ENCODE measurements at regions not wholly inside any gene's neighbourhood (a gene's known extent, or its start where the extent isn't known, plus 50 kb on each side); places are given as distances from the start of the nearest gene placed in this dataset.

DNA sequence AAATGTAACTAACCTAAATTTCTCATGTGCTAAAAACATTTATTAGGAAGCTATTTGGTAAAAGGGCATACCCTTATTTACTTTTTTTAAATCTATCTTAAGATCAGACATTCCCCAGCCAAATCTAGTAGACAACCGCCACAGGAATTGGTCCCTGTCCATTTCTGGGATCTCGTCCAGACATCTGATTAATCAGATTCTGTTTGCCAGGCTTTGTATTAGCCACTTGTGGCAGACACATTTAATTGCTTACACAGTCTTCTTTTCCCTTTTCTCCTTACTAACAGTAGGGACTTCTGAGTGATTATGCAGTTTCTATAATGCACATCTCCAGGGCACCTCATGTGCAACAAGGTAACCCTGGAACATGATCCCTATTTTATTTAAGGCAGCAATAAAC, 449.0 kb upstream of the RGS18 start:
- BruUV-seq (replicated peaks), result no TSS peak
- intact Hi-C loops (cut with micrococcal nuclease), result no loop called here
- DNase-seq, result no peak
- no peak overlapping the region for H3K56ac ChIP-seq (ENCODE audit: extremely low read depth, insufficient read depth, low read length)
- no peak overlapping the region for H2AK9ac ChIP-seq (replicated peaks; ENCODE audit: low read depth, low read length, poor library complexity)
- H3K9ac ChIP-seq (ENCODE audit: low read depth, low read length), result no peak overlapping the region
- H3K4ac ChIP-seq (ENCODE audit: low read depth, low read length), result no peak overlapping the region
- H4K8ac ChIP-seq (ENCODE audit: low read depth in 2 of 2, low read length in 2 of 2), result no peak overlapping the region
- H3K36me3 ChIP-seq (ENCODE audit: control insufficient read depth, insufficient read depth, low read length), result no peaks in the 10 kb centered on the region
- no peak overlapping the region for H3K4me2 ChIP-seq (ENCODE audit: low read depth, low read length)
- ATAC-seq (ENCODE audit: low read depth), result no peak
- dilution Hi-C loops (cut with HindIII; ENCODE audit: low sequenced_read_pairs, unreplicated experiment), result no loop called here
- no peak overlapping the region for H3K23ac ChIP-seq (ENCODE audit: low read depth, low read length)
- no peak overlapping the region for H3K4me3 ChIP-seq (ENCODE audit: insufficient read depth, low read depth, low read length)
- no peak overlapping the region for H2BK15ac ChIP-seq (ENCODE audit: low read depth, low read length)
- H4K5ac ChIP-seq (ENCODE audit: low read depth, low read length), result no peak overlapping the region
- H3K18ac ChIP-seq (ENCODE audit: low read depth, low read length), result no peak overlapping the region
- no peak overlapping the region for H3K27ac ChIP-seq (ENCODE audit: insufficient read depth, low read length)
- no peak overlapping the region for H3K14ac ChIP-seq (replicated peaks; ENCODE audit: low read depth, low read length)
- no peak overlapping the region for H2BK120ac ChIP-seq (ENCODE audit: low read depth, low read length)
- CTCF ChIA-PET, result no interaction called here
- no peaks in the 10 kb centered on the region for H3K79me1 ChIP-seq (ENCODE audit: low read depth in 1 of 2, low read length in 2 of 2)
- no peak overlapping the region for H2BK5ac ChIP-seq (ENCODE audit: low read depth, low read length, poor library complexity, severe bottlenecking)
- H4K91ac ChIP-seq (ENCODE audit: insufficient read depth, low read depth, low read length), result no peak overlapping the region
- POLR2A ChIA-PET (ENCODE audit: unreplicated experiment), result no interaction called here
- H2AK5ac ChIP-seq (ENCODE audit: low read depth, low read length), result no peak overlapping the region
- TF ChIP-seq, protein P1, sequence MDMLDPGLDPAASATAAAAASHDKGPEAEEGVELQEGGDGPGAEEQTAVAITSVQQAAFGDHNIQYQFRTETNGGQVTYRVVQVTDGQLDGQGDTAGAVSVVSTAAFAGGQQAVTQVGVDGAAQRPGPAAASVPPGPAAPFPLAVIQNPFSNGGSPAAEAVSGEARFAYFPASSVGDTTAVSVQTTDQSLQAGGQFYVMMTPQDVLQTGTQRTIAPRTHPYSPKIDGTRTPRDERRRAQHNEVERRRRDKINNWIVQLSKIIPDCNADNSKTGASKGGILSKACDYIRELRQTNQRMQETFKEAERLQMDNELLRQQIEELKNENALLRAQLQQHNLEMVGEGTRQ (IDR thresholded peaks at IDR 0.05; ENCODE audit: low read depth, low read length), result no peak
- TF ChIP-seq CEBPB (IDR thresholded peaks at IDR 0.05; ENCODE audit: low read depth, low read length) (no peak), RAD21 (IDR thresholded peaks at IDR 0.05; ENCODE audit: low read length) (no peak), NFE2L2 (IDR thresholded peaks at IDR 0.05; ENCODE audit: low read depth, low read length) (no peak), MAZ (IDR thresholded peaks at IDR 0.05; ENCODE audit: borderline replicate concordance, low read depth, low read length) (no peak), RCOR1 (IDR thresholded peaks at IDR 0.05; ENCODE audit: insufficient replicate concordance, low read length) (no peak), CHD1 (IDR thresholded peaks at IDR 0.05; ENCODE audit: low read depth, low read length) (no peak), MAFK (IDR thresholded peaks at IDR 0.05; ENCODE audit: low read depth, low read length) (no peak), FOS (IDR thresholded peaks at IDR 0.05; ENCODE audit: low read depth, low read length) (no peak), RFX5 (IDR thresholded peaks at IDR 0.05; ENCODE audit: low read depth, low read length) (no peak), MXI1 (IDR thresholded peaks at IDR 0.05; ENCODE audit: borderline replicate concordance, low read depth, low read length) (no peak), POLR2A (IDR thresholded peaks at IDR 0.05; ENCODE audit: low read depth, low read length) (no peak), SMC3 (IDR thresholded peaks at IDR 0.05; ENCODE audit: low read depth, low read length) (no peak)
- TF ChIP-seq, protein P2, sequence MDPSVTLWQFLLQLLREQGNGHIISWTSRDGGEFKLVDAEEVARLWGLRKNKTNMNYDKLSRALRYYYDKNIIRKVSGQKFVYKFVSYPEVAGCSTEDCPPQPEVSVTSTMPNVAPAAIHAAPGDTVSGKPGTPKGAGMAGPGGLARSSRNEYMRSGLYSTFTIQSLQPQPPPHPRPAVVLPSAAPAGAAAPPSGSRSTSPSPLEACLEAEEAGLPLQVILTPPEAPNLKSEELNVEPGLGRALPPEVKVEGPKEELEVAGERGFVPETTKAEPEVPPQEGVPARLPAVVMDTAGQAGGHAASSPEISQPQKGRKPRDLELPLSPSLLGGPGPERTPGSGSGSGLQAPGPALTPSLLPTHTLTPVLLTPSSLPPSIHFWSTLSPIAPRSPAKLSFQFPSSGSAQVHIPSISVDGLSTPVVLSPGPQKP (IDR thresholded peaks at IDR 0.05; ENCODE audit: borderline replicate concordance, low read depth, low read length), result no peak
- TF ChIP-seq, protein P3, sequence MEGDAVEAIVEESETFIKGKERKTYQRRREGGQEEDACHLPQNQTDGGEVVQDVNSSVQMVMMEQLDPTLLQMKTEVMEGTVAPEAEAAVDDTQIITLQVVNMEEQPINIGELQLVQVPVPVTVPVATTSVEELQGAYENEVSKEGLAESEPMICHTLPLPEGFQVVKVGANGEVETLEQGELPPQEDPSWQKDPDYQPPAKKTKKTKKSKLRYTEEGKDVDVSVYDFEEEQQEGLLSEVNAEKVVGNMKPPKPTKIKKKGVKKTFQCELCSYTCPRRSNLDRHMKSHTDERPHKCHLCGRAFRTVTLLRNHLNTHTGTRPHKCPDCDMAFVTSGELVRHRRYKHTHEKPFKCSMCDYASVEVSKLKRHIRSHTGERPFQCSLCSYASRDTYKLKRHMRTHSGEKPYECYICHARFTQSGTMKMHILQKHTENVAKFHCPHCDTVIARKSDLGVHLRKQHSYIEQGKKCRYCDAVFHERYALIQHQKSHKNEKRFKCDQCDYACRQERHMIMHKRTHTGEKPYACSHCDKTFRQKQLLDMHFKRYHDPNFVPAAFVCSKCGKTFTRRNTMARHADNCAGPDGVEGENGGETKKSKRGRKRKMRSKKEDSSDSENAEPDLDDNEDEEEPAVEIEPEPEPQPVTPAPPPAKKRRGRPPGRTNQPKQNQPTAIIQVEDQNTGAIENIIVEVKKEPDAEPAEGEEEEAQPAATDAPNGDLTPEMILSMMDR (conservative IDR thresholded peaks at IDR 0.05; ENCODE audit: low read depth, low read length), result no peak
- no peak overlapping the region for H2BK20ac ChIP-seq (ENCODE audit: low read depth, low read length)
- H3K4me1 ChIP-seq (ENCODE audit: control insufficient read depth, insufficient read depth, low read length), result no peaks in the 10 kb centered on the region
- H3K9me3 ChIP-seq (ENCODE audit: control insufficient read depth, insufficient read depth, low read length), result no peaks in the 10 kb centered on the region
- H4K20me1 ChIP-seq (ENCODE audit: insufficient read depth, low read length), result no peaks in the 10 kb centered on the region
- no peak overlapping the region for H2AFZ ChIP-seq (replicated peaks; ENCODE audit: low read length, poor library complexity)
- H3K27me3 ChIP-seq (ENCODE audit: control insufficient read depth, insufficient read depth, low read length), result no peaks in the 10 kb centered on the region
- 82% methylated on average over 2 of the region's 2 CpGs; no CpG with 5 or more reads in 1 of the 2 experiments for WGBS, 2 experiments (ENCODE audit: extremely low coverage in 2 of 2, insufficient read length in 1 of 2)
- in situ Hi-C loops (cut with MboI; ENCODE audit: low sequenced_read_pairs), result no loop called here
- H3K9me1 ChIP-seq (ENCODE audit: insufficient read depth, low read length), result no peaks in the 10 kb centered on the region

Measured in IMR-90 (cell line).